ENCODE measurements at regions not wholly inside any gene's neighbourhood (a gene's known extent, or its start where the extent isn't known, plus 50 kb on each side); places are given as distances from the start of the nearest gene placed in this dataset.
"Not testable (repeated sequence)": the region's sequence is repeated elsewhere in the genome, so short reads cannot be mapped to it uniquely, and the experiment has no call there.

DNA sequence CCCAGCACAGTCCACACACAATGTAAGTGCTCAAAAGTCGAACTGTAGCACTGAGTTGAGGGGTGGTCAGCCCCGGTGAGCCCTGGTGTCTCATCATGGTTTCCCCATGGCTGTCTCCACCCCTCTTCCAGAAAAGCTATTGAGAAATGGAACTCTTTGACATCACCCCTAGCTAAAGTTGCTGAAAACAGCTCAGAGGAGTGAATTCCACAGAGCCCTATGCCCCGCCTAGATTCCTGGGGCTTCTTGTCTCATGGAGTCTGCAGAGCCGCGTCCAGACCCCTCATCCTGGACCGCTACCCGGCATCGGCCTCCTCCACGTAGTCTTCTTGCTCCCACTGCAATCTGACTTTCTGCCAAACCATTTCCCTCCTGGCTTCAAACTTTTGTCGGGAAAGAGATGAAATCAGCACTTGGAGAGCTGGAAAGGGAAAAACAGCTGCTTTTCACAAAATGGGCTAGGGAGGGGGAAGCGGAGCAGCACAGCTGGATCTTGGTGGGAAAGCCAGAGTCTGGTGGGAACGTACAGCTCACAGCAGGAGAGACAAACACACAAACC, 132.2 kb downstream of the SNX5 start:
- peak; percentile 89 for DNase-seq (ENCODE audit: low read depth)

- DNase-seq (ENCODE audit: low read depth): no peak
These were observed 132.7 kb downstream of the SNX5 start for GRCh38 chr20:17835934-17836300.

GRCh38 chr20:17835240-17835933, 133.2 kb downstream of the SNX5 start:
- peak; percentile 75 for DNase-seq (ENCODE audit: low read depth)

- DNase-seq (ENCODE audit: low read depth): no peak
These were observed 133.8 kb downstream of the SNX5 start for GRCh38 chr20:17834804-17835203.

DNA sequence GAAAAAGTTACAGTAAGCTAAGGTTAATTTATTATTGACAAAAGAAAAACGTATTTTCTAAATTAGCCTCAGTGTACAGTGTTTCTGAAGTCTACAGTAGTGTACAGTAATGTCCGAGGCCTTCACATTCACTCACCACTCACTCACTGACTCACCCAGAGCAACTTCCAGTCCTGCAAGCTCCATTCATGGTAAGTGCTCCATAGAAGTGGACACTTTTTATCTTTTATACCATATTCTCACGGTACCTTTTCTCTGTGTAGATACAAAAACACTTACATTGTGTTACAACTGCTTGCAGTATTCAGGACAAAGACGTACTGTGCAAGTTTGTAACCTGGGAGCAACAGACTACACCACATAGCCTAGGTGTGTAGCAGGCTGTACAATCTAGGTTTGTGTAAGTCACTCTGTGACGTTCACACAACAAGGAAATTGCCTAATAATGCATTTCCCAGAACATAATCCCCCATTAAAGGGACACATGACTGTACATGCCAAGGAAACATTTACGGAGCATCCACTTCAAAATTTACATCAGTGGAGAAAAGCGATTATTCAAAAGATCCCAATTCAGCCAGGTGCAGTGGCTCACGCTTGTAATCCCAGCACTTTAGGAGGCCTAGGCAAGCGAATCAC, 133.4 kb downstream of the BANF2 start:
- DNase-seq (ENCODE audit: low read depth): peak; percentile 62

DNA sequence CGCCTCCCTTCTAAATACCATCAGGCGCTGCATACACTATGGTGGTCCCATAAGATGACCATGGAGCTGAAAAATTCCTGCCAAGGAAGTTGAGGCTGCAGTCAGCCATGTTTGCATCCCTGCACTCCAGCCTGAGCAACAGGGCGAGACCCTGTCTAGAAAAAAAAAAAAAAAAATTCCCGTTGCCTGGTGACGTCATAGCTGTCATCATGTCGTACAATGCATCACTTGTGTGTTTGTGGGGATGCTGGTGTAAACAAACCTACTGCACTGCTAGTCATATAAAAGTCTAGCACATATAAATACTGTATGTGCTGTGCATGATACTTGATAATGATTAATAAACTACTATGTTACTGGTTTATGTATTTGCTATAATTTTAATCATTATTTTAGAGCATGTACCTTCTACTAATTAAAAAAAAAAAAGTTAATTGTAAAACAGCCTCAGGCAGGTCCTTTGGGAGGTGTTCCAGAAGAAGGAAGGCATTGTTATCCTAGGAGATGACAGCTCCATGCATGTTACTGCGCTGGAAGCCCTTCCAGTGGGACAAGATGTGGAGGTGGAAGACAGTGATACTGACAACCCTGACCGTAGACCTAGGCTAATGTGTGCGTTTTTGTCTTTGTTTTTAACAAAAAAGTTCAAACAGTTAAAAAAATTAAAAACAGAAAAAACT, 132.6 kb downstream of the BANF2 start:
- no peak for DNase-seq (ENCODE audit: low read depth)

DNA sequence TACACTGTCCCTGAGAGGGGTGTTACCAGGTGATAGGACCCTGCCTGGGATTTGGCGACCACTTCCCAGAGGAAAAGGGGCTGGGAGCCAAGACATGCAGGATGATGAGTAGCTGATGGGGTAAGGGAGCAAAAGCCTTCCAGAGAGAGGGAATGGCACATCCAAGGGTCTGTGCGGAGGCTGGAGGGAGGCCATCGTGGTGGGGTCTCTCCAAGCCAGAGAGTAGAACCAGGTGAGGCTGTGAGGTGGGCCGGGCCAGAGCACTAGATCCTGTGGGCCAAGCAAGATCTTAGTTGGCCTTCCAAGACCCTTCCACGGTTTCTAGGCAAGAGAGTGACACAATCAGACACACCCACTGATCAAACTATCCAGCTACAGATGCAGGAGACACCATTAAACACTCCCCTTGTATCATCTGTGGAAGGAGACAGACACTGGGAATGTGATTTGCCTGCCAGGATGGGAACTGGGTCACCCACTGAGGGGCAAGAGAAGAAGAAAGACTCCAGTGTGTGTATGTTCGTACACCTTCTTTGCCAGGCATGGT, 128.9 kb downstream of the BANF2 start:
- no peak for DNase-seq (ENCODE audit: low read depth)

DNA sequence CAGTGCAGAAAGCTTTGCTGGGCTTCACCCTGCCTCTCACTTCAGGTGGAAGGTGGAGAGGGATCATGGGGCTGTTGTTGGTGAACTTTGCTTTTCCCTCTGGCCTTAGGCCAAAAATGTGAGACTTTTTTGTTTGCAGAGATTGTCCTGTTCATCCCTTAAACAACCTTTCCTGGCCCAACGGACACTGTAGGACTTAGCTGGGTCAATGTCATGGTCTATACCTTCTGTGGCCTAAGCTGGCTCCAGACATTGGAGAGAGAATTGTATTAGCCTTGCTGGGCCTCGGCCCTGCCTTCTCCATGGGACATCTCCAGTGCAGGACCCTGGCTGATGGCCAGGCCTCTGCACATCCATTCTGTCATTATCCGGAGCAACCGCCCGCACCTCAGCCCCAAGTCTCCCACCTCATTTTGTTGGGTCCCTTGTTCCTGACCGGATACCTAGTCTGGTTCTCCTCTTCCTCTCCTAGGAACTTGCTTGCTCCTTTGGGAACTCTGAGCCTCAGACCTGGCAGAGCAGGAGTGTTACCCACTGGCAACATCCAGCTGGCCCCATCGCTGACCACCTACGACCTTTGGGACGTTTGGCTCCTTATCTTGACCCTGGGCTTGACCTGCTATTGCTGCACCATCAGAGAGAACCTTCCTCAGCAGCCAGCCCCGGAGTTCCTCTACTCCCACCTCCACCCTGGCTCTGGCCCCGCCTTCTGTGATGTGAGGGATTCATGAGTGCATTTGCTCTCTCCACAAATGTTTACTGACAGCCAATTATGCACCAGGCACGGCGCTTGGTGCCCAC, 128.2 kb downstream of the BANF2 start:
- DNase-seq (ENCODE audit: low read depth): no peak

GRCh38 chr20:17827079-17827478, 127.3 kb downstream of the BANF2 start:
- DNase-seq (ENCODE audit: low read depth): no peak

- no peak for DNase-seq (ENCODE audit: low read depth)
These were observed 126.4 kb downstream of the BANF2 start for GRCh38 chr20:17825960-17826843.

DNA sequence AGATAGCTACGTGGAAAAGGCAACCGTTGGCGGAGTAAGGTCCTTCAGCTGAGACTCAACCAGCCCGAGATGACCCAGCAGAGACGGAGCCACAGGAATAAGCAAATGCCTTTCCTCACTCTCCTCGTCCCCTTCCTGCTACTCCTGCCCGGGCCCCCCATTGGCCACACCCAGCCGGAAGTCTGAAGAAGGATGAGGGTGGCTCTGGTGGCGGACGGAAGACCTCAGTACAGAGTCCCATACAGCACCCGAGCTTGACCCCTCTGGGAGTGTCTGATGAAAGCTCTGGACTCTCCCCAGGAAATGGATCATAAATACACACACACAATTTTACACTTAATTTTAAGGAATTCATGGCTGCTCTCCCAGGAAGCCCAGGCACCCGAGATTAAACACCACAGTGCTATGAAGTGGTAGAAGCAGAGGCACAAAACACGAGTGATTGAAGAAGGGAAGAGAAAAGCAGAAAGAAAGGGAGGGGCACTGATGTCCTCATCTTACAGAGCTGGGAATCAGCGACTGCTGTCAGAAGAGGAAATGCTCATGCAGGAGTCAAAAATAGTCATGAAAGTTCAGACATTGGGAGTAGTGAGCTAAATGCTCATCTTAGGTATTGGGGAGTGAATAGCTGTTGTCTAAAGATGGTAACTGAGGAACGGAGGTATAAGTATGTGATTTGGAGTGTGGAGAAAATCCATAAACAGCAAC, 125.6 kb downstream of the BANF2 start:
- no peak for DNase-seq (ENCODE audit: low read depth)

- DNase-seq (ENCODE audit: low read depth): no peak
These were observed 125.0 kb downstream of the BANF2 start for GRCh38 chr20:17824676-17825251.

DNA sequence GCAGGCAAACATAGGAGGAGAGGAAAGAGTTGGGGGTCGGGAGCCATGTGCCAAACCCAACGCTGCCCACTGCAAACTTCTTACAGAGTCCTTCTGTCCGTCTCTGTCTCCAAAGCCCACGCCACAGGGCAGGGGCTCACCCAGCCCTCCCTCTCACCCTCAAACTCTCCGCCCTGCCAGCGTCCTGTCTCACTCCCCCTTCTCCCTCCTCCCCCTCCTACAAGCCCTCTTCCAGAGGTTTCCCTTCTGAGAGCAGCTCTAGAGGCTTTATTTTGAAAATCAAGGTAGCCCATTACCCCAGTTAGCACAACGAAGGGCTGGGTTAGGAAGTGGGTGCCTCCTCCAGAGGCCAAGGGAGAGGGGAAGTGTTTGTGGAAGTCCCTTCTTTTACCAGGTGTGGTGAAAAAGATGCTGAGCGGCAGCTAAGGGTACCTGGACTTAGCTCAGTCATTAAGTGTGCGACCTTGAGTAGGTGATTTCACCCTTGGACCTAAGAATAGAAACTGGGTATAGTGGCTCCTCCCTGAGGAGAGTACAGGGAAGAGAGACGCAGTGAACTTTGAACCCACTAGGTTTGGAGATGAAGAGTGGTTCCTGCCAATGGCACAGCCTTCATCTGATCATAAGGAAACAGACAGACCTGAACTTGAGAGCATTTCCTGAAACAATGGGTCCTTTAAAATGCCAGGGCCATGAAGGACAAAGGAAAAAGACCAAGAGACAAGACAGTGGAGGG, 123.8 kb downstream of the BANF2 start:
- DNase-seq (ENCODE audit: low read depth): no peak

- DNase-seq (ENCODE audit: low read depth): no peak
These were observed 123.0 kb downstream of the BANF2 start for GRCh38 chr20:17822540-17823408.

- peak; percentile 92 for DNase-seq (ENCODE audit: low read depth)
These were observed 122.3 kb downstream of the BANF2 start for GRCh38 chr20:17822039-17822438.

GRCh38 chr20:17821606-17822005, 121.8 kb downstream of the BANF2 start:
- not testable (repeated sequence) for DNase-seq (ENCODE audit: low read depth)

- no peak for DNase-seq (ENCODE audit: low read depth)
These were observed 119.8 kb downstream of the BANF2 start for GRCh38 chr20:17819395-17820093.

DNA sequence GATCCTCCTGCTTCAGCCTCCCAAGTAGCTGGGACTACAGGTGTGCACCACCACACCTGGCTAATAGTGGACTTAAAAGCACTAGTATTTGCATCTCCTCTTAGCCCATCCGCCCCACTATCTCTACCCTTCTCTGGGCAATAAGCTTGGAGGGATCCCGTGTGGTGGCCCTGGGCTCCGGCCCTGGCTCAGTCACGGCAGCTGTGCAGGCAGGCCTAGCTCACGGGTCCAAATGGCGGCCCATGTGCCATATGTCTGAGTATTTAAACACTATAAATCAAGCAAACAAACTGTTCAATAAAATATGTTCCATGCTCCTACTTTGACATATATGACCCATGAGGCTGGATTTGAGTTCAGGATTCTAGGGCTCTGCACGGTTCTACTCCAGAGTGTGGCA, 118.4 kb downstream of the BANF2 start:
- DNase-seq (ENCODE audit: low read depth): no peak

All from amniotic epithelial cell (primary cell).